GM06990 (cell line): ENCODE measurements at regions not wholly inside any gene's neighbourhood (a gene's known extent, or its start where the extent isn't known, plus 50 kb on each side); places are given as distances from the start of the nearest gene placed in this dataset.

Source experiments
- DNase-seq: peaks from one replicate; pipeline ENCODE4 v3.0.0-alpha.2; 2011; ENCODE audit not compliant: insufficient read length; ENCODE audit errors: extremely low read depth
- H3K27me3 ChIP-seq: replicated peaks from 2 replicates; pipeline ENCODE4 v1.6.0; 2011; ENCODE audit warnings: low read length; ENCODE audit not compliant: control insufficient read depth, insufficient read depth
- H3K36me3 ChIP-seq: 2 replicates; pipeline ENCODE4 v1.5.1; 2011; ENCODE audit warnings: low read length; ENCODE audit not compliant: control insufficient read depth, insufficient read depth
- H3K4me3 ChIP-seq: replicated peaks from 2 replicates; pipeline ENCODE4 v1.5.1; 2011; ENCODE audit warnings: low read depth, mild to moderate bottlenecking, control low read depth, low read length
- CTCF ChIP-seq: IDR thresholded peaks from 2 replicates; pipeline ENCODE4 v1.5.1; 2011; ENCODE audit warnings: low read length, control low read depth, mild to moderate bottlenecking, inconsistent platforms; ENCODE audit not compliant: insufficient read depth, poor library complexity, severe bottlenecking

- H3K4me3 ChIP-seq, result no peak overlapping the region
- TF ChIP-seq CTCF, result no peak
- no peaks in the 10 kb centered on the region for H3K27me3 ChIP-seq
- no peaks in the 10 kb centered on the region for H3K36me3 ChIP-seq
- DNase-seq, result no peak
Measured at GRCh38 chr6:44059359-44060346, 67.6 kb downstream of the MRPL14 start.

- no peaks in the 10 kb centered on the region for H3K27me3 ChIP-seq
- TF ChIP-seq CTCF, result no peak
- no peaks in the 10 kb centered on the region for H3K36me3 ChIP-seq
- H3K4me3 ChIP-seq, result no peak overlapping the region; the same call in 1 of the 2 replicates
- peak; percentile 70 for DNase-seq
Measured at GRCh38 chr6:44058617-44059358, 68.5 kb downstream of the MRPL14 start.

GRCh38 chr6:44057931-44058616, 69.2 kb downstream of the MRPL14 start:
- TF ChIP-seq CTCF, result no peak
- Histone ChIP-seq H3K36me3 (no peaks in the 10 kb centered on the region), H3K27me3 (no peaks in the 10 kb centered on the region), H3K4me3 (no peak overlapping the region)
- DNase-seq, result no peak

- H3K4me3 ChIP-seq, result no peak overlapping the region
- no peak for TF ChIP-seq CTCF
- no peak for DNase-seq
- H3K27me3 ChIP-seq, result no peaks in the 10 kb centered on the region
- no peaks in the 10 kb centered on the region for H3K36me3 ChIP-seq
Measured at GRCh38 chr6:44057238-44057930, 69.9 kb downstream of the MRPL14 start.
